LNCAP (cell line): ENCODE measurements at regions not wholly inside any gene's neighbourhood (a gene's known extent, or its start where the extent isn't known, plus 50 kb on each side); places are given as distances from the start of the nearest gene placed in this dataset.

ENCODE experiments used
- CTCF ChIP-seq: fragments of 450-650 bp; IDR thresholded peaks from 2 replicates; pipeline ENCODE4 v1.5.1; 2017; ENCODE audit warnings: mild to moderate bottlenecking

- TF ChIP-seq CTCF: no peak
These were observed 584.9 kb downstream of the TMEM182 start for GRCh38 chr2:103346780-103347179.

- TF ChIP-seq CTCF: no peak
These were observed 591.9 kb downstream of the TMEM182 start for GRCh38 chr2:103353774-103354173.

- TF ChIP-seq CTCF: no peak
These were observed 593.5 kb downstream of the TMEM182 start for GRCh38 chr2:103355287-103355686.

GRCh38 chr2:103361712-103362111, 599.9 kb downstream of the TMEM182 start:
- TF ChIP-seq CTCF: no peak

GRCh38 chr2:103363639-103364038, 601.8 kb downstream of the TMEM182 start:
- TF ChIP-seq CTCF: no peak

GRCh38 chr2:103364177-103364576, 602.3 kb downstream of the TMEM182 start:
- no peak for TF ChIP-seq CTCF

GRCh38 chr2:103365071-103365470, 603.2 kb downstream of the TMEM182 start:
- no peak for TF ChIP-seq CTCF

GRCh38 chr2:103367877-103368276, 606.0 kb downstream of the TMEM182 start:
- TF ChIP-seq CTCF: no peak
